ENCODE measurements at regions not wholly inside any gene's neighbourhood (a gene's known extent, or its start where the extent isn't known, plus 50 kb on each side); places are given as distances from the start of the nearest gene placed in this dataset.
"Not testable (repeated sequence)": the region's sequence is repeated elsewhere in the genome, so short reads cannot be mapped to it uniquely, and the experiment has no call there.

GRCh38 chrY:9118704-9119103, 218.6 kb upstream of the TSPY4 start:
- Histone ChIP-seq H3K9me3 (no peaks in the 10 kb centered on the region), H3K27ac (peak overlapping the region in 1 of 4 donors; percentile 61), H3K27me3 (no peaks in the 10 kb centered on the region), H3K4me3 (no peak overlapping the region), H3K4me1 (no peaks in the 10 kb centered on the region), H3K36me3 (no peaks in the 10 kb centered on the region)
- TF ChIP-seq CTCF (IDR thresholded peaks at IDR 0.05), result no peak
- DNase-seq, result no peak

GRCh38 chrY:9124623-9125022, 212.6 kb upstream of the TSPY4 start:
- TF ChIP-seq CTCF (IDR thresholded peaks at IDR 0.05), result no peak
- no peak for TF ChIP-seq POLR2A (IDR thresholded peaks at IDR 0.05)
- Histone ChIP-seq H3K27ac (no peak overlapping the region), H3K27me3 (no peaks in the 10 kb centered on the region), H3K4me3 (no peak overlapping the region), H3K4me1 (no peaks in the 10 kb centered on the region), H3K9me3 (no peaks in the 10 kb centered on the region), H3K36me3 (no peaks in the 10 kb centered on the region)
- no peak for DNase-seq

GRCh38 chrY:9126545-9126944, 210.7 kb upstream of the TSPY4 start:
- H3K36me3 ChIP-seq, result no peaks in the 10 kb centered on the region
- no peaks in the 10 kb centered on the region for H3K4me1 ChIP-seq
- H3K4me3 ChIP-seq, result no peak overlapping the region
- peak in 1 of 3 donors; percentile 61 for DNase-seq
- no peak for TF ChIP-seq POLR2A (IDR thresholded peaks at IDR 0.05)
- peak overlapping the region in 1 of 4 donors; percentile 45 for H3K27ac ChIP-seq
- no peaks in the 10 kb centered on the region for H3K9me3 ChIP-seq
- H3K27me3 ChIP-seq, result no peaks in the 10 kb centered on the region

- not testable (repeated sequence) for H3K36me3 ChIP-seq, DNase-seq, H3K27me3 ChIP-seq, H3K27ac ChIP-seq, H3K4me1 ChIP-seq, H3K9me3 ChIP-seq, H3K4me3 ChIP-seq
Observed at GRCh38 chrY:9143366-9143765, 193.9 kb upstream of the TSPY4 start.

- H3K4me1 ChIP-seq, H3K36me3 ChIP-seq, H3K27me3 ChIP-seq, H3K4me3 ChIP-seq, H3K27ac ChIP-seq, H3K9me3 ChIP-seq, DNase-seq: not testable (repeated sequence)
Observed at GRCh38 chrY:9154552-9154951, 182.7 kb upstream of the TSPY4 start.

GRCh38 chrY:9155721-9156120, 181.5 kb upstream of the TSPY4 start:
- H3K27ac ChIP-seq, result no peak overlapping the region
- H3K4me1 ChIP-seq, result no peaks in the 10 kb centered on the region
- H3K9me3 ChIP-seq, result no peaks in the 10 kb centered on the region
- H3K4me3 ChIP-seq, result no peak overlapping the region
- TF ChIP-seq CTCF (IDR thresholded peaks at IDR 0.05) (no peak), POLR2A (IDR thresholded peaks at IDR 0.05) (no peak)
- DNase-seq, result no peak
- no peaks in the 10 kb centered on the region for H3K36me3 ChIP-seq
- H3K27me3 ChIP-seq, result no peaks in the 10 kb centered on the region

GRCh38 chrY:9158616-9159015, 178.6 kb upstream of the TSPY4 start:
- H3K4me3 ChIP-seq, result no peak overlapping the region
- DNase-seq, result no peak
- H3K36me3 ChIP-seq, result no peaks in the 10 kb centered on the region
- TF ChIP-seq CTCF (IDR thresholded peaks at IDR 0.05) (no peak), POLR2A (IDR thresholded peaks at IDR 0.05) (no peak)
- H3K27me3 ChIP-seq, result no peaks in the 10 kb centered on the region
- H3K4me1 ChIP-seq, result no peaks in the 10 kb centered on the region
- H3K9me3 ChIP-seq, result no peaks in the 10 kb centered on the region
- no peak overlapping the region for H3K27ac ChIP-seq

GRCh38 chrY:9160331-9160730, 176.9 kb upstream of the TSPY4 start:
- not testable (repeated sequence) for H3K9me3 ChIP-seq, H3K4me1 ChIP-seq, H3K36me3 ChIP-seq, H3K27me3 ChIP-seq, DNase-seq, H3K4me3 ChIP-seq
- peak overlapping the region in 2 of 4 donors; percentile 22 to 71 for H3K27ac ChIP-seq

GRCh38 chrY:9160976-9161375, 176.3 kb upstream of the TSPY4 start:
- H3K4me1 ChIP-seq, H3K27me3 ChIP-seq, DNase-seq, H3K36me3 ChIP-seq, H3K9me3 ChIP-seq, H3K4me3 ChIP-seq: not testable (repeated sequence)
- H3K27ac ChIP-seq, result peak overlapping the region in 1 of 4 donors; percentile 71

- H3K9me3 ChIP-seq, DNase-seq: not testable (repeated sequence)
- H3K27ac ChIP-seq, result peak overlapping the region in 1 of 4 donors; percentile 71
Observed at GRCh38 chrY:9161990-9162389, 175.3 kb upstream of the TSPY4 start.

GRCh38 chrY:9162424-9162823, 174.8 kb upstream of the TSPY4 start:
- not testable (repeated sequence) for H3K27me3 ChIP-seq, H3K4me3 ChIP-seq, H3K9me3 ChIP-seq, H3K4me1 ChIP-seq, DNase-seq, H3K36me3 ChIP-seq
- peak overlapping the region in 1 of 4 donors; percentile 71 for H3K27ac ChIP-seq

More at GRCh38 chrY:9161990-9162389, 175.3 kb upstream of the TSPY4 start:
- not testable (repeated sequence) for H3K27me3 ChIP-seq, H3K36me3 ChIP-seq, H3K4me3 ChIP-seq, H3K4me1 ChIP-seq

Measured in Peyer's patch (tissue), 4 donors.